ENCODE measurements at regions not wholly inside any gene's neighbourhood (a gene's known extent, or its start where the extent isn't known, plus 50 kb on each side); places are given as distances from the start of the nearest gene placed in this dataset.

DNA sequence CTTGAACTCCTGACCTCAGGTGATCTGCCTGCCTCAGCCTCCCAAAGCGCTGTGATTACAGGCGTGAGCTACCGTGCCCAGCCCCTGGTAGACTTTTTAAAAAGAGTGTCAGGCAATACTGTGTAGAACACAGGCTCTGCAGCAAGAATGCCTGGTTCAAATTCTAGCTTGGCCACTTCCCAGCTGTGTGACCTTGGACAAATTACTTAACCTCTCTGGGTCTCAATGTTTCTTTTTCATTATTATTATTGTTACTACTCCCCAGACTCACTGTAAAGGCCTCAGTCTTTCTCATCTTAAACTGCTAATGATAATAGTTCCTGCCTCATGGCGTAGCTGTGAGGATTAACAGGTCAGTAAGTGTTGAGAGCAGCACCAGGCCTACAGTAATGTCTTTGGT is 114.3 kb downstream of the LITAF start:
- intact Hi-C loops (cut with micrococcal nuclease): no loop called here

DNA sequence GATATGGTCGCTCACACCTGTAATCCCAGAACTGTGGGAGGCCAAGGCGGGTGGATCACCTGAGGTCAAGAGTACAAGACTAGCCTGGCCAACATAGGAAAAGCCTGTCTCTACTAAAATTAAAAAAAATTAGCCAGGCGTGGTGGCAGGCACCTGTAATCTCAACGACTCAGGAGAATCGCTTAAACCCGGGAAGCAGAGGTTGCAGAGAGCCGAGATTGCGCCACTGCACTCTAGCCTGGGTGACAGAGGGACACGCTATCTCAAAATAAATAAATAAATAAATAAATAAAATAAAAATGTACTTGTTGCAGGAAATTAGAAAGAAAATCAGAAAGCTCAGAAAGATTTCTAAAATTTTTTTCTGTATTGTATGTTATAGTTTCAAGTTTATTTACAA is 113.9 kb downstream of the LITAF start:
- intact Hi-C loops (cut with micrococcal nuclease): no loop called here

DNA sequence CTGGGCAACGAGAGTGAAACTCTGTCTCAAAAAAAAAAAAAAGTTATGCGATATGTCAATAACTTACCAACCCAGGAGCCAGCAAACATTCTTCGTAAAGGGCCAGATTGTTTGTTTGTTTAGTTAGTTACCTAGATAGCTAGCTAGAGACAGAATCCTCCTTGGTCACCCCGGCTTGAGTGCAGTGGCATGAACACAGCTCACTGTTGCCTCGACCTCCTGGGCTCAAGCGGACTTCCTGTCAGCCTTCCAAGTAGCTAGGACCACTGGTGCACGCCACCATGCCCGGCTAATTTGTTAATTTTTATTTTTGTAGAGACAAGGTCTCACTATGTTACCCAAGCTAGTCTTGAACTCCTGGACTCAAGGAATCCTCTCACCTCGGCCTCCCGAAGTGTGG is 113.0 kb downstream of the LITAF start:
- intact Hi-C loops (cut with micrococcal nuclease): no loop called here

DNA sequence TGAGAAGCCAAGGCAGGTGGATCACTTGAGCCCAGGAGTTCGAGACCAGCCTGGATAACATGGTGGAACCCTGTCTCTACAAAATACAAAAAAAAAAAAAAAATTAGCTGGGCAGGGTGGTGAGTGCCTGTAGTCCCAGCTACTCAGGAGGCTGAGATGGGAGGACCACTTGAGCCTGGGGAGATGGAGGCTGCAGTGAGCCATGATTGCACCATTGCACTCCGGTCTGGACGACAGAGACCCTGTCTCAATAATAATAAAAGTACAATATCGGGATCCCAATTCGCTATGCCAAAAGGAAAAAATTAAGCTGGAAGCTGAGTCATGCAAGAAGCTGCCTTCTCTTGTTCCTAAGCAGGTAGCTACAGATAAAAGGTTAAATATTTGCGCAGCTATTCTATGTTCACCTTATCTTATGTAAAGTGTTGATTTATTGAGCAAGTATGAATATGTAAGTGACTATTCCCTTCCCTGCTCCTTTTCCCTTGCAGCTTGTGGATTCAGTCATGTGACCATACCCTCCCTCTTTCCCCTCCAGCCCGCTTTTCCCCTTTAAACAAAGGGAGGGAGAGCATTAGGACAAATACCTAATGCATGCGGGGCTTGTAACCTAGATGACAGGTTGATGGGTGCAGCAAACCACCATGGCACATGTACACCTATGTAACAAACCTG is 112.0 kb downstream of the LITAF start:
- intact Hi-C loops (cut with micrococcal nuclease): no loop called here

DNA sequence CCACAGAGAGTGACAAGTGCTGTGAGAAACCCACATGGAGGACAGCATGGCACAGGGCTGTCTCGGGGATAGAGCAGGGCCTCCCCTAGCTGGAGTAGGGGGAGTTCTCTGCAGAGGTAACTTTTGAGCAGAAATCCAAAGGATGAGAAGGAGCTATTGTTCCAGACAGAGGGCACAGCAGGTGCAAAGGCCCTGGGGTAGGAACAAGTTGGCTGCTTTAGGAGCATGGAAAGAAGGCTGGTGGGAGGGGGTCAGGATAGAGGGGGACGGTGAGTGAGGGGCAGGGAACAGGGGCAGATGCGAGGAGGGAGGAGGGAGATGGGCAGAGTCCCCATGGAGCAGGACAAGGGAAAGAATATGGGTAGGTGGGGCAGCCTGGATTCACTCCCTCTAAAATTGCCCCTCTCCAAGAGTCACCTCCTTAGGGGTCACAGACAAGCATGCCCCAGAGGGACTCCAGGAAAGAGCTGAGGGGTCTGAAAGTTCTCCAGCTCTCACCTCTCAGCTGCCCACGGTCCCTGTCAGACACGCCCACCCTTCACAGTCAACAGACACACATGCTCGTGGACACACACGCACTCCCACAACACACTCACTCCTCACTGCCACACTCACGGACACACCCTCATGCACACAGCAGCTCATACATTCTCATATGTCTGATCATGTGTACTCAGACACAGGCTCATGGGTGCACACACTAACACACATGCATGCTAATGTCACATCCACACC is 110.7 kb downstream of the LITAF start:
- intact Hi-C loops (cut with micrococcal nuclease): no loop called here

DNA sequence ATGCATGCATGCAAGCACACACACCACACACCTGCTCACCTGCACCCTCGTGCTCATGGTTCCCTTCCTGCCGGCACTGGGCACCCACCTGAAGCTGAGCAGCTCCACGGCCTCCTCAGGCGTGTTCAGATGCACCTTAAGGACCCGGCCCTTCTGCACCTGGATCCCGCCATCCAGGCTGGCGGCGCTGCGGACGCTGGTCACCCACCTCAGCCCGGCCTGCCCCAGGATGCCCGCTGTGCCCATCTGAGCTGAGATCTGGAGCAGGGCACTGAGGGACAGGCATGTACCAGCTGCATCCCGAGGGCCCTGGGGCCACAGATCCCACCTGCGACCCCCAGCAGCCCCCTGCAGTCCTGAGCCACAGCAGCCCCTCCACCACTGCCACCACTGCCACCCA is 110.0 kb downstream of the LITAF start:
- intact Hi-C loops (cut with micrococcal nuclease): no loop called here

DNA sequence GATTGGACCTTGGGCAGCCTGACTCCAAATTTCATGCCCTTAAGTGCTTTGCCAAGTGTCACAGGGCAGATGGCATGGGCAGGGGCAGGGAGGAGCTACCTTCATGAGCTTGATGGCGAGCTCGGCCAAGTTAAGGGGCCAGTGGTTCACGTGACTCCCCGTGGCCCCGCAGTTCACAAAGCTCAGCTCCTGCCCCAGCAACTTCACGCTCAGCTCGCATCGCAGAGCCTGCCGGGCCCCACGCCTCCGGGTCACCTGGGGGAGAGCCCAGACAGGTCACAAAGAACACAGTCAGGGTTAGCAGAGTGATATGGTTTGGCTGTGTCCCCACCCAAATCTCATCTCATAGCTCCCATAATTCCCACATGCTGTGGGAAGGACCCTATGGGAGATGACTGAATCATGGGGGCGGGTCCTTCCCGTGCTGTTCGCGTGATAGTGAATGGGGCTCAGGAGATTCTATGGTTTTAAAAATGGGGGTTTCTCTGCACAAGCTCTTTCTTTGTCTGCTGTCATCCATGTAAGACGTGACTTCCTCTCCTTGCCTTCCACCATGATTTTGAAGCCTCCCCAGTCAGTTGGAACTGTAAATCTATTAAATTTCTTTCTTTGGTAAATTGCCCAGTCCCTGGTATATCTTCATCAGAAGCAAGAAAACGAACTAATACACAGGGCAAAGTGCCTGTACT is 108.1 kb downstream of the LITAF start:
- intact Hi-C loops (cut with micrococcal nuclease): no loop called here

DNA sequence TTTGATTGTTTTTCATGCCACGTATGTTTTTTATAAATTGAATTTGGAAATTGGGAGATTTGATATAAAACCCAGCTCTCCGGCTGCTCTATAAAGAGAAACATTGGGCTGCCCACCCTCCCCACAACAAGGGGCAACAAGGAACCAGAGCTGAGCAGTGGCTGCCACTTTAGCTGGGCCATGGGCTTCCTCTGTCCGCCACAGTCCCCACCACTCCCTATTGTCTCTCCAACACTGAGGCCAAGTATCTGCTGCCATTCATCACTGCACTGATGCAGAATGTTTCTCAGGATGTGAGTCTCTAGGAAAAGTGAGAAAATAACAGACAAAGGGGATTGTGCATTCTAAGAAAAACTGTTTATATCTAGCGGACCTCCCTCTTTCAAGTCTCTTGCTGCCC is 106.8 kb downstream of the LITAF start:
- intact Hi-C loops (cut with micrococcal nuclease): no loop called here

DNA sequence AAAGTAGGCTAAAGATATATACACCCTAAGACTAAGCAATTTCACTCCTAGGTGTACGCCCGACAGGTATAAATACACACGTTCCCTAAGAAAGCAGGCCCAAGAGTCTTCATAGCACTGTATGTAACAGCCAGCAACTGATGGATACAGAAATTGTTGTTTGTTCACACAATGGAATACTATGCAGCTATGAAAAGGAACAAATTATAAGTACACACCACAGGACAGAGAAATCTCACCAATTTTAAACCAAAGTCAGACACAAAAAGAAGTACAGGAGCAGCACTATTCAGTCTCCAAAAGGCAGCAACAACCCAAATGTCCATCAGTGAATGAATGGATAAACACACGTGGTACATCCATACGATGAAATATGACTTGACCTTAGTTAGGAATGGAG is 106.1 kb downstream of the LITAF start:
- intact Hi-C loops (cut with micrococcal nuclease): no loop called here

DNA sequence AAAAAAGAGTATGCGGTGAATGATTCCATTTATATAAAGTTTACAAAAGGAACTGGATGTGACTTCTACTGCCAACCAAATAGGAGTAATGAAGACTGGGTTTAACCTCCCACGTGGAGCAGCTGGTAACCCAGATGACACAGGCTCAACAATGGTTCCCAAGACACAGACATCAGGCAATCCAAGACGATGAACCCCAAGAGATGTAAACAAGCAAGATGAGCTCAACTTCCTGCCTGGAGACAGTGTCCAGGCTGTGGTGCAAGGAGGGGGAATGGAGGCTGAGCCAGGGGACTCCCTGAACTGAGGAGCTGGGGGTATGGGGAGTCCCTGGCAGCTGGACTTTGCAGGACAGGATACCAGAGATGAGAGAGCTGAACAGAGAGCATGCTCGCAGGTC is 104.7 kb downstream of the LITAF start:
- intact Hi-C loops (cut with micrococcal nuclease): no loop called here

DNA sequence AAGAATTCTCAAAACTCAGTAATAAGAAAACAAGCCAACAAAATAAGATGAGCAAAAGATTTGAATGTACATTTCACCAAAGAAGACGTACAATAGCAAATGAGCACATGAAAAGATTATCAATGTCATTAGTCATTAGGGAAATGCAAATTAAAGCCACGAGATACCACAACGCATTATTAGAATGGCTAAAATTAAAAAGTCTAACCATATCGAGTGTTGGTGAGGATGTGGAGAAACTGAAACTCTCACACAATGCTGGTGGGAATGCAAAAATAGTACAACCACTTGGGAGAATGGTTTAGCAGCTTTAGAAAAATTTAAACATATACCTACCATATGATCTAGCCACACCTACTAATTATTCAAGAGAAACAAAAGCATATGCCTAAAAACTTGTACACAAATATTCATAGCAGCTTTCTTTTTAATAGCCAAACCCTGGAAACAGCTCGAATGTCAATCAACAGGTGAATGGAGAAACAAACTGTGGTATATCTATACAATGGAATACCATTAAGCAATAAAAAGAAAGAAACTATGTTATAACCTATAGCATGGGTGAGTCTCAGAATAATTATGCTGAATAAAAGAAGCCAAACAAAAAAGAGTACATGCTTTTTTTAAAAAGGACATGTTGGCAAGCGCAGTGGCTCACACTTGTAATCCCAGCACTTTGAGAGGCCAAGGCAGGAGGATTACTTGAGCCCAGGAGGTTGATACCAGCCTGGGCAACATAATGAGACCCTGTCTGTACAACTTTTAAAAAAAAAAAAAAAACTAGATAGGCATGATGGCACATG is 103.6 kb downstream of the LITAF start:
- intact Hi-C loops (cut with micrococcal nuclease): no loop called here

DNA sequence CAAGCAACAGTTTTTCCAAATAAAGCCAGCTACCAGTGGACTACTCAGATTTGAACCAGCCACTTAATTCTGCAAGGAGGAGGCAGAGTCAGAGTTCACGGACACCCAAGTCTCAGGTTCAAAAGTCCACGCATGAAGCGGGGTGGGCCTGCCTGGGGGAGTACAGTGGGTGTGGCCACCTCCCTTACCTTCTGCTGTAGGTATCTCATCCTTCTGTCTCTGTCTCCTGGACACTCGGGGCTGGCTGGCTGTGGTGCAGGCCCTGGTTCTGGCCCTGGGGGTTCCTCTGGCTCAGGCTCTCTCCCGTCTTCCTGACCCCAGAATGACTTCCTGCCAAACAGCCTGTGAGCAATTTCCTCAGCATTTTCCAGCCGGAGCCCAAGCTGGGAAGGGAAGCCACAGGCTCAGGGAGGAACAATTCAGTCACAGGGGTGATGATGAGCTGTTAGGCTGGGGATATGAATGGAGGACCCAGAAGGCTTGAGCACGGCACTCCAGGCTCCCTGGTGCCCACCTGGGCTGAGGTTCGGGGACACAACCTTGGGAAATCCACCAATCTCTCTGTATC is 101.9 kb downstream of the LITAF start:
- intact Hi-C loops (cut with micrococcal nuclease): no loop called here

DNA sequence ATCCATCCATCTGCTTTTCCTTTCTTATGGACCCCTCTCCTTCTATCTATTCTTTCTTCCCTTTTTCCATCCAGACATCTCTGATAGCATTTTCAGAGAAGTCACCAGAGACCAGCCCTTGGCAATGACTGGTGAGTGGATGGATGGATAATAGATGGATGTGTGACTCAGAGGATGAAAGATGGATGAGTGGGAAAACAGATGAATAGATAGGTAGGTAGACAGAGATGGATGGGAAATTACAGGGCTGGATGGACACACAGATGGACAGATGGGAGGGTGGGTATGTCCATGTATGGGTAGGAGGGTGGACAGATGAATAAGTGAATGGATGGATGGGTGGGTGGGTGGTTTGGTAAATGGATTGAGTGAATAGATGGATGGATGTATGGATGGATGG is 101.0 kb downstream of the LITAF start:
- intact Hi-C loops (cut with micrococcal nuclease): no loop called here

DNA sequence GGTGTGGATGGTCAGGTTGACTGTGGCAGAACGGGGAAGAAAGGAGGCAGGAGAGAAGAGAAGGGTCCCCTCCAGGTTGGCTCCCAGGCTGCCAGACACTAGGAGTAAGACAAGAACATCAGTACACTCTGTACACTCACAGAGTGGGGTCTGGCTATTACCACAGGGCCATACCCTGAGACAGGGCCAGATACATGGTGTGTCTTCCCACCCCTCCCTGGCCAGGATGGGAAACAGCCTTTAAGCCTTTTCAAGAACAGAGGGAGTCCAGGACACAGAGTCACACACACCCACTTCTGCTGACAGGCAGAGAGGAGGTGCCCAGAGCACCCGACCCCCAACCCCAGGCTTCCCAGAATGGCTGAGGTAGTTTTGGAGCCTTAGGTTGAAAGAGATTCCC is 99.4 kb downstream of the LITAF start:
- intact Hi-C loops (cut with micrococcal nuclease): no loop called here

DNA sequence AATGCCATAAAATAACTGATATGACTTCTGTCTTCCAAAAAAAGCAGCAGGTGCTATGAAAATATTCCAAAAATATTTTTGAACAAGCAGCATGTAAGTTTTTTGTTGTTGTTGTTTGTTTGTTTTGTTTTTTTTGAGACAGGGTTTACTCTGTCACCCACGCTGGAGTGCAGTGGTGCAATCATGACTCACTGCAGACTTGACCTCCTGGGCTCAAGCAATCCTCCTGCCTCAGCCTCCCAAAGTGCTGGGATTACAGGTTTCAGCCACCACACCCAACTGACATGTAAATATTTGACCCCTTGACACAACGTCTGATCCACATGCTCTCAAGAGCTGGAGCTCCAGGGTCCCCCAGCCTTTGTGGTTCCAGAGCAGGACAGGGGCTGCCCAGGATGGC is 98.4 kb downstream of the LITAF start:
- intact Hi-C loops (cut with micrococcal nuclease): no loop called here

DNA sequence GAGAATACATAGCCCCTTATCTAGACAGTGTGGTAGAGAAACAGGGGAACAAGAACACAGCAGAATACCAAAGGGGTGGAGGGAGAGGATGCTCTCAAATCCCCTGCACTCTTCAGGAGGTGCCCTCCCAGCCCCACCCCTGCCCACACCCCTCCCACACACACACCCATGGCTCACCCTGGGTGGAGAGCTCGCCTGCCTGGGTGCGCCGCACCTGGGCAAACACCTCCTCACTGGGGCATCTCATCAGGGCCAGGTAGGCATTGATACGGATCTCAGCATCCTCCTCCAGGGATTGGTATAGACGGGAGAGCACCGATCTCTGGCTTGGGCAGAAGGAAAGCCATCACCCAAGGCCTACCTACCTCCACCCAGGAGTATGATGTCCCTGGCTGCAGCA is 95.2 kb downstream of the LITAF start:
- intact Hi-C loops (cut with micrococcal nuclease): no loop called here

DNA sequence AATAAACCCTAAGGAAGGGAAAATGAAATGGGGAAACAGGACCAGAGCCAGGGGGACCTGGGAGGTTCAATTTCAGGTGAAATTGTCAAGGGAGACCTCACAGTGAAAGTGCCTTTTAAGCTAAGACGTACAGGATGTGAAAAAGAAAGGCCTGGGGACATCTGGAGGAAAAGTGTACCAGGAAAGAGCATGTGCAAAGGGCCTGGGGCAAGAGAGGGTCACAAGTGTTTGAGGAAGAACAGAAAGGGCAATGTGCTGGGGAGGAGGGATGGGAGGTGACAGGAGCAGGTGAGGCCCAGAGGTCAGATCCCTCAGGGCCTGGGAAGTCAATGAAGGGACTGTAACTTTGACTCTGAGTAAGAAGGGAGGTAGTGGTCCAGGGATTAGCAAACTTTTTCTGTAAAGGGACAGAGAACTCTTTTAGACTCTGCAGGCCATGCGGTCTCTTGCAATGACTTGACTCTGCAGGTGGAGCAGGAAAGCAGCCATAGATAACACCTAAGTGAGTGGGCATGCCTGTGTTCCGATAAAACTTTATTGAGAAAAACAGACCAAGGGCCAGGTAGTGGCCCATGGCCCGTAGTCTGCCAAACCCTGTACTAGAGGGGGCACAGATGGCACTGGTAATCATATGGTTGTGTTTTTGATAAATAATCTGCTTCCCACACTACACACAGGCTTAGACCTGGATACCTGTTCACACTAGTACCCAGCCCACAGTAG is 93.8 kb downstream of the LITAF start:
- intact Hi-C loops (cut with micrococcal nuclease): no loop called here

DNA sequence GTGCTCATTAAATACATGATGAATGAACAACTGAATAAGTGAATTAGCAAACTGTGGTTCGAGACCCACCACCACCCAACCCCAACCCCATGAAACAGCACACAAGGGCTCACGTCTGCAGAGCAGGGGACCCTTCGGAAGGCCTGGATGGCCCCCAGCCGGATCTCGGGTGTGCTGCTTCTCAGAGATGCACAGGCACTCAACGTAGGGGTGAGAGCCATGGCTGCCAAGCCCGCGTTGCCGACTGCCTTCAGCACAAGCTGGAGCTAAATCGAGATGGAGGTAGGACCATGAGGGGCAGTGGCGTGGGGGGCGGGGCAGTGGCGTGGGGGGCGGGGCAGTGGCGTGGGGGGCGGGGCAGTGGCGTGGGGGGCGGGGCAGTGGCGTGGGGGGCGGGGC is 93.2 kb downstream of the LITAF start:
- intact Hi-C loops (cut with micrococcal nuclease): no loop called here

DNA sequence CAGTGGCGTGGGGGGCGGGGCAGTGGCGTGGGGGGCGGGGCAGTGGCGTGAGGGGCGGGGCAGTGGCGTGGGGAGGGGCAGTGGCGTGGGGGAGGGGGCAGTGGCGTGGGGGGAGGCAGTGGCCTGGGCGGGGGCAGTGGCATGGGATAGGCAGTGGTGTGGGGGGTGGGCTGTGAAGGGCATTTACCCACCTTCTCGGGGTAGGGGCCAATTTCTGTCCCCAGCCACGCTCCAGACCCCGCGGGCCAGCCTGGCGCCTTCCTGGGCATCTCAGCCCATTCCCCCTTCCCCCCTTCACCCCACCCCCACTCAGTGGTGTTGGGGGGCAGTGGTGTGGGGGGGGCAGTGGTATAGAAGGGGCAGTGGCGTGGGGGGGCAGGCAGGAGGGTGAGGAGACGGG is 92.7 kb downstream of the LITAF start:
- intact Hi-C loops (cut with micrococcal nuclease): no loop called here

DNA sequence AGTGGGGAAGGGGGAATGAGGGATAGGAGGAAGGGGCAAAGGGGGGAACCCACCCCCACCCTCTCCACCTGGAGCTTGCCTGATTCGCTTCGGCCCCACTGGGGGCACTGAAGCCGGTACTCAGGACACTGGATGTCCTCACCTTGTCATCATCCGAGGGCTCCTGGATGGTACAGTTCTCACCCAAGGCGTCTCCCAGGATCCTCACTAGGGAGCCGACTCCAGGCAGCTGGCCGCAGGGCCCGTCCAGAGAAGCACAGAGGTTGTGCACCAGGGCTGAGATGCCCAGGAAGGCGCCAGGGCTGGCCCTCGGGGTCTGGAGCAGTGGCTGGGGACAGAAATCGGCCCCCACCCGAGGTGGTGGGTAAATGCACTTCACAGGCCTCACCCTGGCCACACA is 92.3 kb downstream of the LITAF start:
- intact Hi-C loops (cut with micrococcal nuclease): no loop called here

DNA sequence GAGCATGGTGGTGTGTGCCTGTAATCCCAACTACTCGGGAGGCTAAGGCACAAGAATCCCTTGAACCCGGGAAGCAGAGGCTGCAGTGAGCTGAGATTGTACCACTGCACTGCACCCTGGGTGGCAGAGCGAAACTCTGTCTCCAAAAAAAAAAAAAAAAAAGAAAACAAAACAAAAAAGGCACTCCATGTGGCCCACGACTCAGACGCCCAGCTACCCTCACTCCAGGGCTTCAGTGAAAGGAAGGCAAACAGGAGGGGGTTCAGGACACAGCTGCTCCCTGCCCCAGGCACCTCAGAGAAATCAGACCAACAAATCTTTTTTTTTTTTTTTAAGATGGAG is 91.7 kb downstream of the LITAF start:
- intact Hi-C loops (cut with micrococcal nuclease): no loop called here

Measured in T-helper 1 cell treated with Interleukin-12 subunit alpha and Interleukin-12 subunit beta and Interleukin-4 antibody, amounts not matched to agents 30 ng/mL and 1 ng/mL, for 36 hours (primary cell).